K562 (cell line): ENCODE measurements at regions not wholly inside any gene's neighbourhood (a gene's known extent, or its start where the extent isn't known, plus 50 kb on each side); places are given as distances from the start of the nearest gene placed in this dataset.

Experiments
- ATAC-seq: fragments of 200-7000 bp; cut with Tn5 transposase; 3 replicates; pipeline ENCODE4 v1.9.1; 2020; ENCODE audit warnings: moderate library complexity
- BruUV-seq: library from RNA; stranded (reverse); fragments of 400-500 nt; replicated peaks from 2 replicates; lab custom pipeline; 2021; lab: Mats Ljungman, UMichigan
- CTCF ChIA-PET: fragments of 300-600 bp; formaldehyde crosslinking; extraction: SDS; loops from one replicate; lab custom pipeline; 2021; ENCODE audit warnings: low intra/inter-chr PET ratio; lab: Yijun Ruan, JAX
- POLR2A ChIA-PET: fragments of 300-600, 350-650 bp; sonication (Branson Sonifier 250); formaldehyde crosslinking; extraction: SDS; loops from one replicate; lab custom pipeline; 2021; ENCODE audit warnings: antibody characterized with exemption, inconsistent platforms; lab: Yijun Ruan, JAX
- DNase-seq, 4 experiments: peaks; one replicate each; pipeline versions ENCODE4 v3.0.0 to v3.0.0-alpha.2; 2011 to 2018; ENCODE audit warnings: low spot score in 3 of 4, mixed read lengths in 3 of 4; ENCODE audit errors: extremely low read depth in 1 of 4
- FAIRE-seq: peaks from 2 replicates; lab custom pipeline; 2011; peaks lifted over from hg19 to GRCh38; lab: Jason Lieb, UNC
- H2AFZ ChIP-seq: 2 replicates; pipeline ENCODE4 v1.6.0; 2011; ENCODE audit warnings: low read depth, low read length, control low read depth, inconsistent platforms
- H3K27ac ChIP-seq: fragments of 200-600 bp; 3 replicates; pipeline ENCODE4 v1.8.0; 2011; ENCODE audit warnings: low read depth, mild to moderate bottlenecking, control low read depth, inconsistent platforms, low read length, moderate library complexity, mixed read lengths; ENCODE audit errors: extremely low read depth
- H3K27me3 ChIP-seq, 2 experiments: fragments of 300-600 bp in 1 of 2; 2 replicates in 1 of 2; 3 replicates in 1 of 2; pipeline versions ENCODE4 v1.6.0 to v1.8.0; 2011; ENCODE audit warnings: inconsistent platforms in 2 of 2, low read length in 2 of 2, mild to moderate bottlenecking in 1 of 2, mixed read lengths in 1 of 2, moderate library complexity in 1 of 2; ENCODE audit not compliant: control insufficient read depth in 2 of 2, insufficient read depth in 2 of 2
- H3K36me3 ChIP-seq: fragments of 300-600 bp; 3 replicates; pipeline ENCODE4 v1.8.0; 2011; ENCODE audit warnings: mild to moderate bottlenecking, low read length, inconsistent platforms; ENCODE audit not compliant: control insufficient read depth, insufficient read depth
- H3K4me1 ChIP-seq, 2 experiments: fragments of 200-600 bp in 1 of 2; replicated peaks in 1 of 2; 2 replicates in 1 of 2; 3 replicates in 1 of 2; pipeline versions ENCODE4 v1.5.1 to v1.8.0; 2011; ENCODE audit warnings: inconsistent platforms in 2 of 2, low read length in 2 of 2, mild to moderate bottlenecking in 1 of 2, mixed read lengths in 1 of 2, moderate library complexity in 1 of 2; ENCODE audit not compliant: control insufficient read depth in 2 of 2, insufficient read depth in 2 of 2
- H3K4me2 ChIP-seq: 2 replicates; pipeline ENCODE4 v1.6.1; 2011; ENCODE audit warnings: low read length, control low read depth, inconsistent platforms, mixed read lengths; ENCODE audit not compliant: insufficient read depth
- H3K4me3 ChIP-seq: fragments of 200-600 bp; sonication (generic), shearing (Covaris generic); 2 replicates; pipeline ENCODE4 v1.5.1; 2016; ENCODE audit warnings: control low read depth, inconsistent platforms
- H3K79me2 ChIP-seq: fragments of 200-600 bp; 3 replicates; pipeline ENCODE4 v1.8.0; 2011; ENCODE audit warnings: low read length, inconsistent platforms; ENCODE audit not compliant: control insufficient read depth, insufficient read depth
- H3K9ac ChIP-seq, 2 experiments: 2 replicates each; pipeline versions ENCODE4 v1.6.0 to v1.6.1; 2011; ENCODE audit warnings: low read depth in 2 of 2, low read length in 2 of 2, control low read depth in 1 of 2, inconsistent platforms in 1 of 2, mild to moderate bottlenecking in 1 of 2, mixed read lengths in 1 of 2; ENCODE audit not compliant: insufficient read depth in 1 of 2
- H3K9me1 ChIP-seq: one replicate; pipeline ENCODE4 v1.6.0; 2011; ENCODE audit warnings: inconsistent platforms, mild to moderate bottlenecking, low read length, moderate library complexity; ENCODE audit not compliant: control insufficient read depth, insufficient read depth
- H3K9me3 ChIP-seq: replicated peaks from 2 replicates; pipeline ENCODE4 v1.5.1; 2011; ENCODE audit warnings: low read depth, low read length, inconsistent platforms; ENCODE audit not compliant: control insufficient read depth, insufficient read depth
- H4K20me1 ChIP-seq: replicated peaks from 2 replicates; pipeline ENCODE4 v1.6.1; 2011; ENCODE audit warnings: low read length, inconsistent platforms, mixed read lengths; ENCODE audit not compliant: control insufficient read depth, insufficient read depth
- ARID3B ChIP-seq: fragments of 250-450 bp; sonication (Bioruptor Pico); IDR thresholded peaks from 2 replicates; pipeline ENCODE4 v1.4.0; 2020; ENCODE audit warnings: borderline replicate concordance
- BCL6 ChIP-seq: fragments of 250-450 bp; sonication (Bioruptor Pico); IDR thresholded peaks from 2 replicates; pipeline ENCODE4 v1.4.0; 2020
- CHD2 ChIP-seq: IDR thresholded peaks from 2 replicates; pipeline ENCODE4 v1.6.1; 2011; ENCODE audit warnings: low read depth, low read length
- IFI16 ChIP-seq: fragments of 250-450 bp; sonication (Bioruptor Pico); IDR thresholded peaks from 2 replicates; pipeline ENCODE4 v2.1.2; 2022; ENCODE audit warnings: mild to moderate bottlenecking, inconsistent platforms
- MXD1 ChIP-seq: fragments of 250-450 bp; sonication (Bioruptor Pico); IDR thresholded peaks from 2 replicates; pipeline ENCODE4 v1.8.0; 2021; ENCODE audit warnings: borderline replicate concordance, mild to moderate bottlenecking, moderate library complexity; ENCODE audit not compliant: poor library complexity, severe bottlenecking
- NFXL1 ChIP-seq: fragments of 450-650 bp; formaldehyde crosslinking; IDR thresholded peaks from 2 replicates; pipeline ENCODE4 v1.4.0; 2021; ENCODE audit warnings: mild to moderate bottlenecking
- PKNOX1 ChIP-seq: fragments of 450-650 bp; IDR thresholded peaks from 2 replicates; pipeline ENCODE4 v1.6.1; 2016
- RBM34 ChIP-seq: fragments of 200-400 bp; formaldehyde crosslinking; IDR thresholded peaks from 2 replicates; pipeline ENCODE4 v1.6.1; 2018; ENCODE audit warnings: low read length, borderline replicate concordance; ENCODE audit not compliant: insufficient read depth
- SMC3 ChIP-seq: conservative IDR thresholded peaks from 2 replicates; pipeline ENCODE4 v1.6.1; 2011; ENCODE audit warnings: low read depth, low read length, improper control_type of control experiment; ENCODE audit not compliant: insufficient read depth
- SPI1 ChIP-seq: IDR thresholded peaks from 2 replicates; pipeline ENCODE4 v1.6.1; 2011; ENCODE audit warnings: low read depth, low read length, control low read depth, borderline replicate concordance
- ZNF282 ChIP-seq: sonication (generic); formaldehyde crosslinking; IDR thresholded peaks from 2 replicates; pipeline ENCODE4 v1.8.1; 2023; ENCODE audit warnings: missing genetic modification reagents
- ZNF512 ChIP-seq: IDR thresholded peaks from 2 replicates; pipeline ENCODE4 v1.6.1; 2016; ENCODE audit warnings: missing genetic modification characterization, missing compliant biosample characterization
- ZNF764 ChIP-seq: fragments of 250-450 bp; sonication (Bioruptor Pico); IDR thresholded peaks from 2 replicates; pipeline ENCODE4 v1.4.0; 2020; ENCODE audit warnings: low read depth, mild to moderate bottlenecking, moderate library complexity
- WGBS: fragments of 100-300 bp; shearing (Covaris generic); methylation state at CpG from one replicate; pipeline ENCODE4 v1.1.6; 2016; ENCODE audit warnings: low coverage, mixed read lengths; ENCODE audit not compliant: insufficient coverage; ENCODE audit errors: missing lambda C conversion rate; 5-methylcytosine and 5-hydroxymethylcytosine counted together
- in situ Hi-C: fragments of 300-500 bp; cut with MboI; formaldehyde crosslinking; loops from 4 replicates; pipeline ENCODE4 v1.15.0; 2018; ENCODE audit warnings: inconsistent platforms, mixed read lengths
- intact Hi-C: fragments of 100-400 bp; cut with micrococcal nuclease; formaldehyde crosslinking; loops from 2 replicates; pipeline ENCODE4 v1.14.2; 2022

GRCh38 chr1:55993646-55994318, 585.6 kb downstream of the PLPP3 start:
- 2% methylated on average over 8 of the region's 8 CpGs for WGBS
- H4K20me1 ChIP-seq: no peaks in the 10 kb centered on the region

GRCh38 chr1:55990007-55990406, 589.4 kb downstream of the PLPP3 start:
- Histone ChIP-seq H3K4me1 (no peaks in the 10 kb centered on the region), H3K9me1 (no peaks in the 10 kb centered on the region), H3K4me3 (no peak overlapping the region), H3K36me3 (no peaks in the 10 kb centered on the region), H3K27me3 (no peaks in the 10 kb centered on the region), H4K20me1 (no peaks in the 10 kb centered on the region), H3K4me2 (no peak overlapping the region), H3K9ac (no peak overlapping the region), H3K9me3 (no peaks in the 10 kb centered on the region; the same call in 1 of the 2 replicates), H3K27ac (no peak overlapping the region), H2AFZ (no peak overlapping the region), H3K79me2 (no peaks in the 10 kb centered on the region)
- intact Hi-C loops (no loop called here), in situ Hi-C loops (no loop called here)
- POLR2A ChIA-PET: no interaction called here
- FAIRE-seq (no peak), DNase-seq (no peak), ATAC-seq (no peak)
- WGBS: 0% methylated on average over 3 of the region's 3 CpGs
- CTCF ChIA-PET: no interaction called here
- no TSS peak for BruUV-seq
- no peak for TF ChIP-seq PKNOX1
- TF ChIP-seq BCL6 (CRISPR knock-in tag): no peak
- no peak for TF ChIP-seq CHD2
- TF ChIP-seq ZNF512 (tag): no peak
- no peak for TF ChIP-seq SPI1
- TF ChIP-seq RBM34: no peak
- TF ChIP-seq MXD1 (CRISPR knock-in tag): no peak
- no peak for TF ChIP-seq ARID3B (CRISPR knock-in tag)
- TF ChIP-seq ZNF282 (CRISPR knock-in tag): no peak
- TF ChIP-seq NFXL1 (CRISPR knock-in tag): no peak

More at GRCh38 chr1:55993646-55994318, 585.6 kb downstream of the PLPP3 start:
- H3K4me2 ChIP-seq: no peak overlapping the region
- no peaks in the 10 kb centered on the region for H3K4me1 ChIP-seq
- ATAC-seq (no peak), DNase-seq (no peak), FAIRE-seq (no peak)
- H3K79me2 ChIP-seq: no peaks in the 10 kb centered on the region
- H2AFZ ChIP-seq: no peak overlapping the region
- H3K27me3 ChIP-seq: no peaks in the 10 kb centered on the region
- H3K9me1 ChIP-seq: no peaks in the 10 kb centered on the region
- CTCF ChIA-PET: no interaction called here
- H3K9ac ChIP-seq: no peak overlapping the region
- intact Hi-C loops: no loop called here
- no peaks in the 10 kb centered on the region; the same call in 1 of the 2 replicates for H3K9me3 ChIP-seq
- no peaks in the 10 kb centered on the region for H3K36me3 ChIP-seq
- H3K4me3 ChIP-seq: no peak overlapping the region
- POLR2A ChIA-PET: no interaction called here
- in situ Hi-C loops: no loop called here
- no peak overlapping the region for H3K27ac ChIP-seq
- no peak for TF ChIP-seq SMC3
- no peak for TF ChIP-seq ZNF764 (CRISPR knock-in tag)
- TF ChIP-seq IFI16 (CRISPR knock-in tag): no peak
- no TSS peak for BruUV-seq
